Left lobe of liver (tissue), 2 donors: ENCODE measurements at regions not wholly inside any gene's neighbourhood (a gene's known extent, or its start where the extent isn't known, plus 50 kb on each side); places are given as distances from the start of the nearest gene placed in this dataset.

ENCODE experiments used
- ATAC-seq: fragments of 200-7000 bp; cut with Tn5 transposase; one replicate; pipeline ENCODE4 v1.9.1; 2020; ENCODE audit warnings: mild to moderate bottlenecking, moderate library complexity
- DNase-seq: peaks from one replicate; pipeline ENCODE4 v3.0.0-alpha.2; 2020; ENCODE audit warnings: low spot score
- donor health status: DM: no; HTN: no; CAD: no; lungs with moderate emphysema.
- donor health status: DM: no; HTN: yes; CAD: no.

DNA sequence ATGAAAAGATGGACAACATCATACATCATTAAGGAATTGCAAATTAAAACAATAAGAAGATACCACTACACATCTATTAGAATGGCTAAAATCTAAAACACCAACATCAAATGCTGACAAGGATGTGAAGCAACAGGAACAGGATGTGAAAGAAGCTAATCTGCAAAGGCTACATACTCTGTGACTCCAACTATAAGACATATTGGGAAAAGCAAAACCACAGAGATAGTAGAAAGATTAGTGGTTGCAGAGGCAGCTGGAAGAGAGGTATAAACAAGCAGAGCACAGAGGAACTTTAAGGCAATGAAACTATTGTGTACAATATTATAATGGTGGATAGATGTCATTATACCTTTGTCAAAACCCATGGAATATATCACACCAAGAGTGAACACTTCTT is 393.7 kb upstream of the RAB6C start:
- no peak for ATAC-seq
- DNase-seq: no peak

GRCh38 chr2:129587426-129588064 is 391.9 kb upstream of the RAB6C start:
- ATAC-seq (no peak), DNase-seq (no peak)

- DNase-seq (no peak), ATAC-seq (no peak)
These were observed 374.9 kb upstream of the RAB6C start for GRCh38 chr2:129604560-129604959.

DNA sequence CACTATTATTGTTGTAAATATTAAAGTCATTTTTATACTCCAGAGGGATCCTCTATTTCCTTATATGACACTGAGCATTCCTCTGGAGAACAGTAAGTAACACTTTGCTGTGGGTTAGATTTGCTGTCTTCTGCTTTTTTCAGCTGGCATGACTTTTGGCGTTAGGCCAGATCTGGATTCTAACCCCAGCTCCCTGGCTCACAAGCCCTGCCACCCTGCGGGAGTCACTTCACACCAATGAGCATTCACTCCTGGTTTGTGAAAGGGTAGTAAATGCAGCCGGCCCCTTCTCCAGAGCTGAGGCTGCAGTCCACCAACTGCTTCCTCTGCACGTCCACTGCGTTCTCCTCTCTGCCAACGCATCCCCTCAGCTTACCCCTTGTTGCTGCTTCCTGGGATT is 373.8 kb upstream of the RAB6C start:
- DNase-seq: no peak
- no peak for ATAC-seq

DNA sequence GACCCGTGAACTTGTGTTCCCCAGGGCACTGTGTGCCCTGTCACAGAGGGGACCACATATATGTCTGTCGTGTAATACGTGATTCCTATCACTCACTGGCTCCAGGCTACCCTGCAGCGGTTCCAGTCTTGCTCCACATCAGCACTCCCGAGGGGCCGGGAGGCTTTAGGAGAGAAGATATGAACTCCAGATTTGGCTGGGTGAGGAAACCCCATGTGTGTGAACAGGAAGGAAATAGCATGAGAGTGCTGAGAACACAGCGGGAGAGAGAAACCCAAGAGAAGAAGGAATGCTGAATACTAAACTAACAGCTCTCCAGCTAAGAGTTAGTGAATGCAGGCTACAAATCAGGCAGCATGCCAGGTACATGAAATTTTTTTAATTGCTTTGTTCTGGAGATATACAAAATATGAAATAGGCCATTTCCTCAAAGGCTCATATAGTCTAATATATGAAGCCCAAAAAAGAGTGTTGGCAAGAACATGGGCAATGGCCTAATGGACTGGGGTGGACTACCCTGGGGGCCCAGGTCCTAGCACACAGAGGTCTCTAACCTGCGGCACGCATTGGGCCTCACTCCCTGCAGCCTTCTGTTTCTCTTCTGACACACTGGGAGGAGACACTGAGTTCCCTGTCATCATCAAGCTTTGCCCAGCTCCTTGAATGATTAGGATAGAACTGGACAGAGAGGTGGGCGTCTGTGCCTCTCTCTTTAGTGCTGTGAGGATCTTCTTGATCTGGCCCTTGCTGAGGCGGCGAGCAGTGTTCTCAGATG is 372.8 kb upstream of the RAB6C start:
- ATAC-seq: no peak
- no peak for DNase-seq

- DNase-seq (no peak), ATAC-seq (no peak)
These were observed 370.2 kb upstream of the RAB6C start for GRCh38 chr2:129609224-129609623.

- ATAC-seq (no peak), DNase-seq (no peak)
These were observed 368.7 kb upstream of the RAB6C start for GRCh38 chr2:129610766-129611165.

DNA sequence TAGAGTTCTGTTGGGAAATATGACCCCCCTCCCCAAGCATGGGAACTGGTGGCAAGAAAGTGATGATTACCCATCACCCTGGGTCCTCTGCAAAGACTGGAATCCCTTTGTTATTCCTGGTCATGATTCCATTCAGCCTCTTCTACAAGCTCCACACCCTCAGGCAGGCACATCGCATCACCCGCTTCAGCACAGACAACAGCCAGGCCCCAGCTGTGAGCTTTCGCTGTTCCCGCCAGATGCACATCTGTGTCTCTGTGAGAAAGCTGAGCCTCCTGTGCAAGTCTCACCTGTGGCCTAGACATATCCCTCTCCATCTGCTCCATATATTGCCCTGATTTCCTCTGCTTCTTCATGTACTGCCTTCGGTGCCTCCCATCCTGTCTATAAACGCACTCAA is 368.0 kb upstream of the RAB6C start:
- no peak for ATAC-seq
- DNase-seq: no peak

DNA sequence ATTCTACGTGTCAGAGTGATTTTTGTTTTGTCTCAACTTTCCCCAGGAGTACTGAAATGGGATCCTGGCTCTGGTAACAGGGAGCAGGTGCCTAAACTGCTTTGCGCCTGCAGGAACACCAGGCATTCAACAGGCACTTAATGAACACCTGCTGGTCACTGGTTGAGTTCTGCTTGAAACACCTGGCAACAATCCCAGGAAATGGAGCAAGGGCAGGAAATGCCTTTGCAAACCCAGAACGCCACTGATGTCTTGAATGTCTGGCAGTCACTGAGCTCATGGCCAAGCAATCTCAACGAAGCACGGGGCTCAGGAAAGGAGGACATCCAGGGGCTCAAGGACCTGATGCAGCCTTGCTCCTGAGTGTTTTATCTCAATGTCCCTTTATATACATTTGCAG is 360.0 kb upstream of the RAB6C start:
- no peak for DNase-seq
- ATAC-seq: no peak

- DNase-seq (no peak), ATAC-seq (no peak)
These were observed 359.1 kb upstream of the RAB6C start for GRCh38 chr2:129620411-129620810.

- DNase-seq: no peak
These were observed 355.7 kb upstream of the RAB6C start for GRCh38 chr2:129623783-129624182.

DNA sequence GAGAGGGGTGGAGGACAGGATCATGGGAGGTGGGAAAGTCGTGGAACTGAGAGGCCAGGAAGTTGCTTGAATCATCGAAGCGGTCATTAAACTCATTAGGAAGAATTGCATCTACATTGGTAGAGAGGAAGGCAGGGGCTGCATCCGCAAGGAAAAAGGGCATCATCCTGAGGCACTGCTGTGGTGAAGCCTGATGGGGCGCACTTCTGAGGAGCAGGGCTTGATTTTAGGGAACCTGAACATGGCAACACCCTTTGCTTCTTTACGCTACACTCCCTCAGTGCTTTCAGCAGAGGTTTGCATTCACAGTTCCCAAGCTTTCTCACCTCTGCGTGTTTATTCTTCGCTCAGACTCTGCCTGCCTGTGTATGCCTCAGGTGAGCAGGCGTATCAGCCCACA is 352.0 kb upstream of the RAB6C start:
- ATAC-seq: no peak
- no peak for DNase-seq

More at GRCh38 chr2:129623783-129624182, 355.7 kb upstream of the RAB6C start:
- no peak for ATAC-seq

DNA sequence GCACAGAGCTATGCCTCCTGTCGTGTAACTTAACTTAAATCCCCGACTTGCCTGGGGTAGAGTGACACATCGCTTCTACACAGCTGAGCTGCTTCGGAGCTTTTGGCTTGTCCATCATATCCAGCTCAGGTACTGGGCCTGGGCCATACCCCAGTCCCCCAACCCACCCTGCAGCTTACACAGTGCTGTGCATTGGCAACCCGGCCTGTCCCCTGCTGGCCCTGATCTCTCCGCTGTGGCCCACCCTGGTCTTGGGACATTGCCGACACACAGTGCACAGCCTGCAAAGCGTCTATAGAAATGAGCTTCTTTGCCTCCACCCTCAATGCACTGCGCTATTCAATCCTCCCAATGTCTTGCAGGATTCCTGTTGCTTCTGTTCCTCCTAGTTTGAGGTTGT is 342.8 kb upstream of the RAB6C start:
- ATAC-seq (no peak), DNase-seq (no peak)

DNA sequence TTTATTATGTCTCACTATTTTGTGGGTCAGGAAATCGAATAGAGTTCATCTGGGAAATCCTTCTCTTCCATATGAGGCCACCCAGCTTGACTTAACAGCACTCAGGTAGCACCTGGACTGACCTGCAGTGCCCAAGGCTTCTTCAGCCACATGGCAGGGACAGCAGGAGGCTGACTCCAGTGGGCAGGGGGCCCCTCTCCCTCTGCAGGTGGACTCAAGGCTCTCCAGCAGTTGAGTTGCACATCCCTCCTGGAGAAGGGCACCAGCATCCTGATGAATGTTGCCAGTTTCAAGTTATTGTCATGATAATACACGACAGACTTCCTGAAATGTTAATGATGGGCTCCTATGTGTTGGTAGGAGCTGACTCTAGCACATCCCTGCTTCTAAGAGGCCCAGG is 338.1 kb upstream of the RAB6C start:
- DNase-seq (no peak), ATAC-seq (no peak)

- ATAC-seq: no peak
- no peak for DNase-seq
These were observed 336.9 kb upstream of the RAB6C start for GRCh38 chr2:129642526-129643043.

- no peak for ATAC-seq
- no peak for DNase-seq
These were observed 334.1 kb upstream of the RAB6C start for GRCh38 chr2:129645335-129645734.

- DNase-seq (no peak), ATAC-seq (no peak)
These were observed 333.4 kb upstream of the RAB6C start for GRCh38 chr2:129646107-129646506.

- DNase-seq (no peak), ATAC-seq (no peak)
These were observed 326.2 kb upstream of the RAB6C start for GRCh38 chr2:129653246-129653645.

- no peak for ATAC-seq
- no peak for DNase-seq
These were observed 325.1 kb upstream of the RAB6C start for GRCh38 chr2:129654331-129654730.

GRCh38 chr2:129656081-129656598 is 323.3 kb upstream of the RAB6C start:
- DNase-seq: no peak
- no peak for ATAC-seq

DNA sequence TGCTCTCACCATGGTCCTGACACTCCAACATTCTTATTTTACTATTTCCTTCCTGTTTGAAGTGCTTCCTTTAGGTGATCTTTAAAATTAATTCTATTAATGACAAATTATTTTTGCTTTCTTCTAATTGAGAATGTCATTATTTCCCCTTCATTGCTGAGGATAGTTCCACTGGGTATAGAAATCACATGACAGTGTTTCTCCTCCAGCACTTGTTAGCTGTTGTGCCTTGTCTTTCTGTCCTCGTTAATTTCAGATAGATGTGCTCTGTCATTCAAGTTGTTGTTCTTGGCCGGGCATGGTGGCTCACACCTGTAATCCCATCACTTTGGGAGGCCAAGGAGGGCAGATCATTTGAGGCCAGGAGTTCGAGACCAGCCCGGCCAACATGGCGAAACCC is 321.0 kb upstream of the RAB6C start:
- ATAC-seq: no peak
- no peak for DNase-seq

DNA sequence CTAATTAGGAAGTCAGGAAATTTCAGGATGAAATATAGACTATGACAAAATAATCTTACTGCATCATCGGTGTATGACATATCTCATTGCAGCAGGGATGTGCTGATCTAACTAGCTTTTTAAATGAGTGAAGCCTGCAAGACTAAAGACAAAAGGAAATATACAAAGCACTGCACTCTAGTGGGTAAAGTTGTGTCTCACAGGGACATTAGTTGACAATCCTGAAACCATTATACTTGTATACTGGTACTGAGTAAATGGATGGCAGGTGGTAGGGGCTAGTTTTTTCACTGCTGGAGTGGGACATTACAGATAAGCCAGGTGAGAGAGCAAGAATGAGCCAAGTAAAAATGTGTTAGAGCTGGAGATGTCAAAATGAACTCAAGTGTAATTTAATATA is 317.5 kb upstream of the RAB6C start:
- DNase-seq (no peak), ATAC-seq (no peak)
